ENCODE measurements at regions not wholly inside any gene's neighbourhood (a gene's known extent, or its start where the extent isn't known, plus 50 kb on each side); places are given as distances from the start of the nearest gene placed in this dataset.

DNA sequence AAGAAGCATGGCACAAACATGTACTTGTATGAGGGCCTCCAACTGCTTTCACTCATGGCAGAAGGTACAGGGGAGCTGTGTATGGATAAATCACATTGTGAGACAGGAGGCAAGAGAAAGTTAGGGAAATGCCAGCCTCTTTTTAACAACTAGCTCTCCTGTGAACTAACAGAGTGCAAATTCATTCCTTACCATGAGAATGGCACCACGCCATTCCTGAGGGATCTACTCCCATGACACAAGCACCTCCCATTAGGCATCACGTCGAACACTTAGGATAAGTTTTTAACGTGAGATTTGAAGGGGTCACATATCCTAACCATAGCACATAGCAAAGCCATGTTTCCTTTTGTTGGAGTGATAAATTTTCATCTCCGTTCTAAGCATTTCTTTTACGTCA is 747.2 kb upstream of the CHD1 start (continued):
- TF ChIP-seq, protein P1, sequence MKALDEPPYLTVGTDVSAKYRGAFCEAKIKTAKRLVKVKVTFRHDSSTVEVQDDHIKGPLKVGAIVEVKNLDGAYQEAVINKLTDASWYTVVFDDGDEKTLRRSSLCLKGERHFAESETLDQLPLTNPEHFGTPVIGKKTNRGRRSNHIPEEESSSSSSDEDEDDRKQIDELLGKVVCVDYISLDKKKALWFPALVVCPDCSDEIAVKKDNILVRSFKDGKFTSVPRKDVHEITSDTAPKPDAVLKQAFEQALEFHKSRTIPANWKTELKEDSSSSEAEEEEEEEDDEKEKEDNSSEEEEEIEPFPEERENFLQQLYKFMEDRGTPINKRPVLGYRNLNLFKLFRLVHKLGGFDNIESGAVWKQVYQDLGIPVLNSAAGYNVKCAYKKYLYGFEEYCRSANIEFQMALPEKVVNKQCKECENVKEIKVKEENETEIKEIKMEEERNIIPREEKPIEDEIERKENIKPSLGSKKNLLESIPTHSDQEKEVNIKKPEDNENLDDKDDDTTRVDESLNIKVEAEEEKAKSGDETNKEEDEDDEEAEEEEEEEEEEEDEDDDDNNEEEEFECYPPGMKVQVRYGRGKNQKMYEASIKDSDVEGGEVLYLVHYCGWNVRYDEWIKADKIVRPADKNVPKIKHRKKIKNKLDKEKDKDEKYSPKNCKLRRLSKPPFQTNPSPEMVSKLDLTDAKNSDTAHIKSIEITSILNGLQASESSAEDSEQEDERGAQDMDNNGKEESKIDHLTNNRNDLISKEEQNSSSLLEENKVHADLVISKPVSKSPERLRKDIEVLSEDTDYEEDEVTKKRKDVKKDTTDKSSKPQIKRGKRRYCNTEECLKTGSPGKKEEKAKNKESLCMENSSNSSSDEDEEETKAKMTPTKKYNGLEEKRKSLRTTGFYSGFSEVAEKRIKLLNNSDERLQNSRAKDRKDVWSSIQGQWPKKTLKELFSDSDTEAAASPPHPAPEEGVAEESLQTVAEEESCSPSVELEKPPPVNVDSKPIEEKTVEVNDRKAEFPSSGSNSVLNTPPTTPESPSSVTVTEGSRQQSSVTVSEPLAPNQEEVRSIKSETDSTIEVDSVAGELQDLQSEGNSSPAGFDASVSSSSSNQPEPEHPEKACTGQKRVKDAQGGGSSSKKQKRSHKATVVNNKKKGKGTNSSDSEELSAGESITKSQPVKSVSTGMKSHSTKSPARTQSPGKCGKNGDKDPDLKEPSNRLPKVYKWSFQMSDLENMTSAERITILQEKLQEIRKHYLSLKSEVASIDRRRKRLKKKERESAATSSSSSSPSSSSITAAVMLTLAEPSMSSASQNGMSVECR (CRISPR knock-in tag; IDR thresholded peaks at IDR 0.05; ENCODE audit: borderline replicate concordance), result no peak
- TF ChIP-seq, protein P2, sequence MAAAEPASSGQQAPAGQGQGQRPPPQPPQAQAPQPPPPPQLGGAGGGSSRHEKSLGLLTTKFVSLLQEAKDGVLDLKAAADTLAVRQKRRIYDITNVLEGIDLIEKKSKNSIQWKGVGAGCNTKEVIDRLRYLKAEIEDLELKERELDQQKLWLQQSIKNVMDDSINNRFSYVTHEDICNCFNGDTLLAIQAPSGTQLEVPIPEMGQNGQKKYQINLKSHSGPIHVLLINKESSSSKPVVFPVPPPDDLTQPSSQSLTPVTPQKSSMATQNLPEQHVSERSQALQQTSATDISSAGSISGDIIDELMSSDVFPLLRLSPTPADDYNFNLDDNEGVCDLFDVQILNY (CRISPR knock-in tag; IDR thresholded peaks at IDR 0.05), result no peak
- no peak for TF ChIP-seq FOXK1 (CRISPR knock-in tag; IDR thresholded peaks at IDR 0.05)

DNA sequence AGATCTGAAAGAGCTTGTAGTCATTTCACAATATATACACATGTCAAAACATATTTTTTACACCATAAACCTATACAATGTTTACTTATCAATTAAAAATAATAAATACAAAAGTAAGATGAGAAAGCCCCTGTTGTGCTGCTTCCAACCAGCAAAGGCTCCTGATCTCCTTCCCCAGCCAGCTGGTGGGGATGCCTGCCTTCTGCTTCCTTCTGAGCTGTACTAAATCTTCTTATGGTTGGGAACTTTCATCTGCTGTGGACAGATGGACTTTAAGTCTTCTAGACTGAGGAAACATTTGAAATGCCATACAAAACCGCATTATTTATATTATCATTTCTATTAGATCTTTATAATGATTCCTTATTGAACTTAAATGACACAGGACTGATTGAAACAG is 745.3 kb upstream of the CHD1 start:
- CTCF ChIA-PET, result no interaction called here
- ATAC-seq (no peak), DNase-seq (ENCODE audit: low spot score) (no peak)
- no peak overlapping the region for H3K27ac Mint-ChIP-seq
- no peak overlapping the region for H3K4me3 Mint-ChIP-seq
- peaks cover 6% of the 10 kb centered on the region for H3K4me1 Mint-ChIP-seq
- POLR2A ChIA-PET, result no interaction called here
- no peak for TF ChIP-seq KAT7 (CRISPR knock-in tag; IDR thresholded peaks at IDR 0.05; ENCODE audit: borderline replicate concordance)
- no peak for TF ChIP-seq ZNF263 (CRISPR knock-in tag; IDR thresholded peaks at IDR 0.05; ENCODE audit: low read depth)
- TF ChIP-seq, protein P1 (CRISPR knock-in tag; IDR thresholded peaks at IDR 0.05; ENCODE audit: borderline replicate concordance), result no peak
- H3K36me3 Mint-ChIP-seq, result no peaks in the 10 kb centered on the region
- H3K27me3 Mint-ChIP-seq (ENCODE audit: low read depth), result no peaks in the 10 kb centered on the region
- H3K9me3 Mint-ChIP-seq, result no peaks in the 10 kb centered on the region

DNA sequence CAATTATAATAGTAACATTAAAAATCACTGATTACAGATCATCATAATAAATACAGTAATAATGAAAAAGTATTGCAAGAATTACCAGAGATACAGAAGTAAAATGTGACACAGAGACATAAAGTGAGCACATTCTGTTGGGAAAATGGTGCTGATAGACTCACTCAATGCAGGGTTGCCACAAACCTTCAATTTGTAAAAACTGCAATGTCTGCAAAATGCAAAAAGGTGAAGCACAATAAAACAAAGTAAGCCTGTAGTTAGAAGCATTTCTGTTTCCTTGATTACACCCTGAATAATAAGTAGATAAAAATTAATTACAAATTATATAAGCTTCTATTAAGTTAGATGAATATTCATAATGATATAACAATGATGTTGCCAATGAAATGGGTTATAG is 736.2 kb upstream of the CHD1 start:
- DNase-seq (ENCODE audit: low spot score), result no peak
- no peaks in the 10 kb centered on the region for H3K9me3 Mint-ChIP-seq
- POLR2A ChIA-PET, result no interaction called here
- CTCF ChIA-PET, result no interaction called here
- no peaks in the 10 kb centered on the region for H3K4me1 Mint-ChIP-seq
- no peak overlapping the region for H3K4me3 Mint-ChIP-seq
- no peaks in the 10 kb centered on the region for H3K27me3 Mint-ChIP-seq (ENCODE audit: low read depth)
- no peak overlapping the region for H3K27ac Mint-ChIP-seq
- ATAC-seq, result no peak
- TF ChIP-seq, protein P3, sequence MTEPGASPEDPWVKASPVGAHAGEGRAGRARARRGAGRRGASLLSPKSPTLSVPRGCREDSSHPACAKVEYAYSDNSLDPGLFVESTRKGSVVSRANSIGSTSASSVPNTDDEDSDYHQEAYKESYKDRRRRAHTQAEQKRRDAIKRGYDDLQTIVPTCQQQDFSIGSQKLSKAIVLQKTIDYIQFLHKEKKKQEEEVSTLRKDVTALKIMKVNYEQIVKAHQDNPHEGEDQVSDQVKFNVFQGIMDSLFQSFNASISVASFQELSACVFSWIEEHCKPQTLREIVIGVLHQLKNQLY (CRISPR knock-in tag; IDR thresholded peaks at IDR 0.05), result no peak
- TF ChIP-seq FOXK1 (CRISPR knock-in tag; IDR thresholded peaks at IDR 0.05), result no peak
- TF ChIP-seq, protein P4, sequence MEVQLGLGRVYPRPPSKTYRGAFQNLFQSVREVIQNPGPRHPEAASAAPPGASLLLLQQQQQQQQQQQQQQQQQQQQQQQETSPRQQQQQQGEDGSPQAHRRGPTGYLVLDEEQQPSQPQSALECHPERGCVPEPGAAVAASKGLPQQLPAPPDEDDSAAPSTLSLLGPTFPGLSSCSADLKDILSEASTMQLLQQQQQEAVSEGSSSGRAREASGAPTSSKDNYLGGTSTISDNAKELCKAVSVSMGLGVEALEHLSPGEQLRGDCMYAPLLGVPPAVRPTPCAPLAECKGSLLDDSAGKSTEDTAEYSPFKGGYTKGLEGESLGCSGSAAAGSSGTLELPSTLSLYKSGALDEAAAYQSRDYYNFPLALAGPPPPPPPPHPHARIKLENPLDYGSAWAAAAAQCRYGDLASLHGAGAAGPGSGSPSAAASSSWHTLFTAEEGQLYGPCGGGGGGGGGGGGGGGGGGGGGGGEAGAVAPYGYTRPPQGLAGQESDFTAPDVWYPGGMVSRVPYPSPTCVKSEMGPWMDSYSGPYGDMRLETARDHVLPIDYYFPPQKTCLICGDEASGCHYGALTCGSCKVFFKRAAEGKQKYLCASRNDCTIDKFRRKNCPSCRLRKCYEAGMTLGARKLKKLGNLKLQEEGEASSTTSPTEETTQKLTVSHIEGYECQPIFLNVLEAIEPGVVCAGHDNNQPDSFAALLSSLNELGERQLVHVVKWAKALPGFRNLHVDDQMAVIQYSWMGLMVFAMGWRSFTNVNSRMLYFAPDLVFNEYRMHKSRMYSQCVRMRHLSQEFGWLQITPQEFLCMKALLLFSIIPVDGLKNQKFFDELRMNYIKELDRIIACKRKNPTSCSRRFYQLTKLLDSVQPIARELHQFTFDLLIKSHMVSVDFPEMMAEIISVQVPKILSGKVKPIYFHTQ (CRISPR knock-in tag; IDR thresholded peaks at IDR 0.05), result no peak
- no peak for TF ChIP-seq RORB (CRISPR knock-in tag; IDR thresholded peaks at IDR 0.05)
- TF ChIP-seq, protein P5, sequence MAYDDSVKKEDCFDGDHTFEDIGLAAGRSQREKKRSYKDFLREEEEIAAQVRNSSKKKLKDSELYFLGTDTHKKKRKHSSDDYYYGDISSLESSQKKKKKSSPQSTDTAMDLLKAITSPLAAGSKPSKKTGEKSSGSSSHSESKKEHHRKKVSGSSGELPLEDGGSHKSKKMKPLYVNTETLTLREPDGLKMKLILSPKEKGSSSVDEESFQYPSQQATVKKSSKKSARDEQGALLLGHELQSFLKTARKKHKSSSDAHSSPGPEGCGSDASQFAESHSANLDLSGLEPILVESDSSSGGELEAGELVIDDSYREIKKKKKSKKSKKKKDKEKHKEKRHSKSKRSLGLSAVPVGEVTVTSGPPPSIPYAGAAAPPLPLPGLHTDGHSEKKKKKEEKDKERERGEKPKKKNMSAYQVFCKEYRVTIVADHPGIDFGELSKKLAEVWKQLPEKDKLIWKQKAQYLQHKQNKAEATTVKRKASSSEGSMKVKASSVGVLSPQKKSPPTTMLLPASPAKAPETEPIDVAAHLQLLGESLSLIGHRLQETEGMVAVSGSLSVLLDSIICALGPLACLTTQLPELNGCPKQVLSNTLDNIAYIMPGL (CRISPR knock-in tag; IDR thresholded peaks at IDR 0.05), result no peak
- no peak for TF ChIP-seq PRRX2 (CRISPR knock-in tag; IDR thresholded peaks at IDR 0.05)
- no peak for TF ChIP-seq ZNF423 (CRISPR knock-in tag; IDR thresholded peaks at IDR 0.05)
- no peak for TF ChIP-seq SMAD4 (CRISPR knock-in tag; IDR thresholded peaks at IDR 0.05)
- TF ChIP-seq JUN (CRISPR knock-in tag; IDR thresholded peaks at IDR 0.05), result no peak
- TF ChIP-seq, protein P1 (CRISPR knock-in tag; IDR thresholded peaks at IDR 0.05; ENCODE audit: borderline replicate concordance), result no peak
- H3K36me3 Mint-ChIP-seq, result no peaks in the 10 kb centered on the region

All from WTC11 (cell line).